ENCODE measurements at regions not wholly inside any gene's neighbourhood (a gene's known extent, or its start where the extent isn't known, plus 50 kb on each side); places are given as distances from the start of the nearest gene placed in this dataset.
"Not testable (repeated sequence)": the region's sequence is repeated elsewhere in the genome, so short reads cannot be mapped to it uniquely, and the experiment has no call there.

- DNase-seq, result no peak
Observed at GRCh38 chr20:57091748-57092111, 174.7 kb downstream of the BMP7 start.

DNA sequence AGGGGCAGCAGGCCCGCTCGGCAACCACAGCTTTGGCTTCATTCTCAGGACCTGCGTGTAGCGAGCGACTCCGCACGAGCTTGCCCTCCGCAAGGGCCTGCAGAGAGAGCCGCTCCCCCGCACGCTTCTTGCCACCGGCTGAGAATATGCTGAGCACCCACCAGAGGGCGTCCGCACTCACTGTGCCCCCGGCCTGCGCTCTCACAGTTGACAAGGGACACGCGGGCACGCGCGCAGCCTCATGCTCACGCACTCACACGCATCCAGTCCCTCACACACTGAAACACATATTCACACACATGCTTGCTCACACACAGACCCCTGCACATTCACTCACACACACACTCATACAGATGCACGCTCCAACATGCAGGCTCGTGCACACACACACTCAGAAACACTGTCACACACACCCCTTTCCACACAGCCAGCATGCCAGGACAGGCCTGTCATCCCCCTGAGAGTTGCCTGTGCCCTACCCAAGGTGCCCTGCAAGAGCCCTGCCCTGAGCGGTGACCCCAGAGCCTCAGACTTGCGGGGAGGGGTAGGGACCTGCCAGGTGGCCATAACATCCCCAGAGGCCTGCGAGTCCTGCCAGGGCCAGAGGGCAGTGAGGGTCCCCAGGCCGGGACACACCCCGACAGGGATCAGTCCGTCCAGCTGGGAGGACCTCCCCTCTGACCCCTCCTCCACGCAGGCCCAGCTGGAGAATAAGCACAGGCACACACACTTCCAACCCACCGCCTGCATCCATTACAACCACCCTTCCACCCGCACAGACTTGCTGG is 174.1 kb downstream of the BMP7 start:
- peak; percentile 44 for DNase-seq

- no peak for DNase-seq
Observed at GRCh38 chr20:57092900-57093530, 173.4 kb downstream of the BMP7 start.

GRCh38 chr20:57093766-57094165 is 172.7 kb downstream of the BMP7 start:
- no peak for DNase-seq

DNA sequence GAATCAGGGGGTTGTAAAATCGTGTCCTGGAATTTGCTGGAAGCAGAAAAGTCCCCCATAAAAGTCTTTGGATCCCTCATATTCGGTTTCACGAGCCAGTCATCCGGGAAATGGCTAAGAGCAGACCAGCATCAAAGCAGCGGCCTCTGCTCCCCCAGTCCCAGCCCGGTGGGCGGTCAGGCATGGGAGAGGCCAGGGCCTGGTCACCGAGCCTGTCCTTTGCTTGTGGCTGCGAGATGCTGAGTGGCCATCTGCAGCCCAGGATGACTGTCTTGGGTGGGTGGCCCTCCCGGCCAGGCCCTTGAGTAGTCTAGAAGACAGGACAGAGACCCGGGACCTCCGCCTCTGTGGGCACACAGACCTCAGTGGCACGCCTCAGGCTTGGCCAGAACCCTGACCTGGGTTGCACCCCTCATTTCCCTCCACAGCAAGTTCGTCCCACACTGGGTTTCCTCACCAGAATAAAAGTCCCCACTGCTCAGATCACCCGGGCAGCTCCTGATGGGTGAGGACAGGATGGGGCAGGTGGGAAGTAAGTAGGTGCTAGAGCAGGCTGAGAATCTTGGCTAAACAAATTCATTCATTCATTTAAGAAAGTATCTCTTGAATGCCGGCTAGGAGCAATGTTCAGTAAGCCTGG is 172.1 kb downstream of the BMP7 start:
- DNase-seq, result no peak

DNA sequence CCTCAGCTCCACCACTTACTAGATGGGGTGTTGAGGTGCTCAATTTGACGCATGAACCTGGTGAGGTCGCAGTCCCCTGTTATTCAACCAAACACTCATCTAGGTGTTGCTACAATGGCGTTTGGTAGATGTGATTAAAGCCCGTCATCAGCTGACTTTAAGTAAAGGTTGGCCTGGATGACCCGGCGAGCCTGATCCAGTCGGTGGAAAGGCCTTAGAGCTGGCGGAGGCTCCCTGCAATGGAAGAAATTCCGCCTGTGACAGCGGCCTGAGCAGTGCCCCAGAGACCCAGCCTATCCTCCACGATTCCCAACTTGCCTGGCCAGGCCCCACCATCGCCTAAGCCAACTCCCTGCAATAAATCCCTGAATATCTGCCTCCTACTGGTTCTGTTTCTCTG is 171.4 kb downstream of the BMP7 start:
- no peak for DNase-seq

- no peak for DNase-seq
Observed at GRCh38 chr20:57095426-57095825, 171.0 kb downstream of the BMP7 start.

DNA sequence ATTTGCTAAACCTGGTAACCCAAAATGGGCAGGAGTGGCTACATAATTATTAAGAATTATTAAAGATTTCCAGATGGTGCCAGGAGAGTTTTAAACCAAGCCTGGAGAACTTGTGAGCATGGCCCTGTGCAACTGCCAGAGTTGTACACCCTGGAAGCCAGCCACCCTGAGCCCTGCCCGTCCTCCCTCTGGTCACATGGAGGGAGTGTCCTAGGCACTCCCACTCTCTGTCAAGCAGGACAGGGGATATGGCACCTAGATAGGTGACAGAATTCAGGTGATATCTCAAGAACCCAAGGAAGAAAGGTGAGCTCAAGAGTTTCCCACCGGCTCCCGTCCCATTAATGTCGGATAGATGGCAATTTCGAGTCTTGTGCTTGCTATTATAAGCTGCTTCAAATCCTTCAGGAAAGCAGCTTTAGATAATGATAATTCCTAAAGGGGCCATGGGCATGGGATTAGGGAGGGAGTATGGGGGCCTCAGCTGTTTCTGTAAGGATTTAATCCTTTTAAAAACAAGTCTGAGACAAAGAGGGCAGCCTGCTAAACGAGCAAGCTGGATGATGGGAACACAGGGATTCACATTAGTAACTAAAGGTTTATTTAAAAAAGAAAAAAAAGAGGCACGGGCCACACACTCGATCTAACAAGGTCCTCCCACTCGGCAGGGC is 169.1 kb downstream of the BMP7 start:
- DNase-seq, result no peak

- DNase-seq, result no peak
Observed at GRCh38 chr20:57102160-57102559, 164.3 kb downstream of the BMP7 start.

- no peak for DNase-seq
Observed at GRCh38 chr20:57102566-57102965, 163.9 kb downstream of the BMP7 start.

- no peak for DNase-seq
Observed at GRCh38 chr20:57103146-57103800, 163.2 kb downstream of the BMP7 start.

DNA sequence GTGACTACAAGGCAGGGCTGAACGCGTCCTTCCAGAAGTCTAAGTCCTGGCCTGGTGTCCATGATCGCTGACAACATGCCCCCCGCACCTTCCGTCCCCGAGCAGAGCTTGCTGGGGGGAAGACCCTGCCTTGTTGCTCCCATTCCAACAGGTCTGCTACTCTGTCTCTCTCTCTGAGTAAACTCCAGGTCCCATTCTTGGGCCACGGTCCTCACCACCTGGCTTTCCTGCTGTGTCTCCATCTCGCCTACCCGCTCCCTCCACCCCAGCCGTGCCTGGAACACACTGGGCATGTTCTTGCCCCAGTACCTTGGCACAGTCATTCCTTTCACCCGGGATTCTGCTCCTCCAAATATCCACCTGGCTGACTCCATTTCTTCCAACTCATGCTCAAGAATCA is 162.3 kb downstream of the BMP7 start:
- DNase-seq, result no peak

- no peak for DNase-seq
Observed at GRCh38 chr20:57104651-57105204, 161.7 kb downstream of the BMP7 start.

DNA sequence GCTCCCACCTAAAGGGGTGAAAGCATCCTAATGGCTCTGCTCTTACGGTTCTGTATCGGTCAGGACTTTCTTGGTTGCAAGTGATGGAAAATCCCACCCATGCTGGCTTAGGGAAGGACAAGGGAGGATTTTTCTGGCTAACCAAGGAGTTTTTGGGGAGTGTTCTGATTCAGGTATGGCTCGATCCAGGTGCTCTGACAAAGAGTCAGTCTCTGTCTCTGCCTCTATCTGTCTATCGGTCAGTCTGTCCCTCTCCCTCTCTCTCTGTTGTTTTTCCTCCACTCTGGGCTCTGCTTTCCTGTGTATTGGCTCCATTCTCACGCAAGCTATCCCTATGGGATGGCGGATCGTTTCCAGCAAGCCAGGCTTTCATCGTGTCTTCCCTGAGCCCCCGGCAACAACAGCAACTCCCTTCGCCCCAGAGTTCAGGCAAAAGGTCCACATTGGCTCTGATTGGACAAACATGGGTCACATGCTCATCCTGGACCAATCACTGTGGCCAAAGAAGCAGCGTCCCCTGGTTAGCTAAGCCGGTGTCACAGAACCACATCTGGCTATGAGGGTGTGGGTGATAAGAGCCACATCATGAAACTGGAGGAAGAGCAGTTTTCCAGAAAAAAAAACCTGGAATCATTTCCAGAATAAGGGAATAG is 160.3 kb downstream of the BMP7 start:
- no peak for DNase-seq

DNA sequence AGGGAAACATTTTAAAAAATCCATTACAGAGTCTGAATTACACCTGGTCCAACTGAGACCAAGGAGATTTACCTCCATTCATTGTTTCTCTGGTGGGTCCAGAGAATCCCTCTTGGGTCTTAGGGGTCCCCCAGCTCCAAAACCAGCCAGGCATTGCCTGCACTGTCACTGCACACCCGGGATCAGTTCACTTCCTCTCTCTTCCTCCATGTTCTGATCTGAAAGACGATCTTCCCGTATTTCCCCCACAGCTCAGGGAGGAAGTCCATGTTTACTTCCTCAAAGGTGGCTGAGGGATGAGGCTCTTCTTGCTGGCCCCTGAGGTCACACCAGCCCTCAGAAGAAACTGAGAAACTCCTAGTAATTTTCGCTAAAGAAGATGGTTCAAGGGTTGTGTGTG is 159.7 kb downstream of the BMP7 start:
- no peak for DNase-seq

- DNase-seq, result no peak
Observed at GRCh38 chr20:57107208-57107607, 159.2 kb downstream of the BMP7 start.

GRCh38 chr20:57108218-57108617 is 158.2 kb downstream of the BMP7 start:
- DNase-seq, result no peak

- no peak for DNase-seq
Observed at GRCh38 chr20:57108742-57109570, 157.5 kb downstream of the BMP7 start.

DNA sequence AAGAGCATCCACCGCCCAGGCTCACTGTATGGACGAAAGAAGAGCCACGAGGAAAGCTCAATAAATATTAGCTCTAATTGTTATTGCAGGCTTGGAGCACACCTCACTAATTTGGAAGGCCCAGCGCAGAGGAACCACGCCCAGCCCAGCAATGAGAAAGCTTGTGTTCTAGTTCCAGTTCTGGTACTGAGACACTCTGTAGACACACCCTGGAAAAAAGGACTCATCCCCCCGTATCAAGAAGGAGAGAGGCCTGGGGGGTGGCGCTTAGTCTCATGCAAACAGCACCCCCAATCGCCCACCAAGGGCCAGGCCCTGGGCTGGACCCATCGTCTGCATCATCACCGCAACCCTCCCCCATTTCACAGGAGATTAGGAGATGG is 156.9 kb downstream of the BMP7 start:
- no peak for DNase-seq

GRCh38 chr20:57110121-57111027 is 156.1 kb downstream of the BMP7 start:
- not testable (repeated sequence) for DNase-seq
